Loucy (cell line): ENCODE measurements at regions not wholly inside any gene's neighbourhood (a gene's known extent, or its start where the extent isn't known, plus 50 kb on each side); places are given as distances from the start of the nearest gene placed in this dataset.

ENCODE experiments used
- CTCF ChIP-seq: fragments of 200-600 bp; sonication (generic); conservative IDR thresholded peaks from 2 replicates; pipeline ENCODE4 v1.5.1; 2014; ENCODE audit warnings: mild to moderate bottlenecking, antibody characterized with exemption, low read length
- EZH2phosphoT487 ChIP-seq: fragments of 200-600 bp; IDR thresholded peaks from 2 replicates; pipeline ENCODE4 v1.6.1; 2018; ENCODE audit warnings: antibody characterized with exemption, mild to moderate bottlenecking, moderate library complexity, borderline replicate concordance

GRCh38 chr1:112788054-112788453 lies 72.9 kb upstream of the PPM1J start:
- TF ChIP-seq CTCF (no peak), EZH2phosphoT487 (no peak)
